GM12875 (cell line): ENCODE measurements at regions not wholly inside any gene's neighbourhood (a gene's known extent, or its start where the extent isn't known, plus 50 kb on each side); places are given as distances from the start of the nearest gene placed in this dataset.

ENCODE experiments used
- H3K4me3 ChIP-seq: one replicate; pipeline ENCODE4 v1.5.1; 2011; ENCODE audit warnings: low read depth, low read length, control low read depth
- TF ChIP-seq, protein P1 (sequence below): IDR thresholded peaks from 2 replicates; pipeline ENCODE4 v1.5.1; 2011; ENCODE audit warnings: low read depth, mild to moderate bottlenecking, control low read depth, inconsistent platforms, low read length, moderate library complexity, borderline replicate concordance; ENCODE audit not compliant: insufficient read depth

- TF ChIP-seq, protein P1, sequence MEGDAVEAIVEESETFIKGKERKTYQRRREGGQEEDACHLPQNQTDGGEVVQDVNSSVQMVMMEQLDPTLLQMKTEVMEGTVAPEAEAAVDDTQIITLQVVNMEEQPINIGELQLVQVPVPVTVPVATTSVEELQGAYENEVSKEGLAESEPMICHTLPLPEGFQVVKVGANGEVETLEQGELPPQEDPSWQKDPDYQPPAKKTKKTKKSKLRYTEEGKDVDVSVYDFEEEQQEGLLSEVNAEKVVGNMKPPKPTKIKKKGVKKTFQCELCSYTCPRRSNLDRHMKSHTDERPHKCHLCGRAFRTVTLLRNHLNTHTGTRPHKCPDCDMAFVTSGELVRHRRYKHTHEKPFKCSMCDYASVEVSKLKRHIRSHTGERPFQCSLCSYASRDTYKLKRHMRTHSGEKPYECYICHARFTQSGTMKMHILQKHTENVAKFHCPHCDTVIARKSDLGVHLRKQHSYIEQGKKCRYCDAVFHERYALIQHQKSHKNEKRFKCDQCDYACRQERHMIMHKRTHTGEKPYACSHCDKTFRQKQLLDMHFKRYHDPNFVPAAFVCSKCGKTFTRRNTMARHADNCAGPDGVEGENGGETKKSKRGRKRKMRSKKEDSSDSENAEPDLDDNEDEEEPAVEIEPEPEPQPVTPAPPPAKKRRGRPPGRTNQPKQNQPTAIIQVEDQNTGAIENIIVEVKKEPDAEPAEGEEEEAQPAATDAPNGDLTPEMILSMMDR, result no peak
- no peak overlapping the region for H3K4me3 ChIP-seq
These were observed 319.2 kb downstream of the PHKB start for GRCh38 chr16:47780213-47780875.

GRCh38 chr16:47779201-47780016, 318.3 kb downstream of the PHKB start:
- H3K4me3 ChIP-seq, result no peak overlapping the region
- TF ChIP-seq, protein P1, result no peak

GRCh38 chr16:47778106-47778801, 317.1 kb downstream of the PHKB start:
- TF ChIP-seq, protein P1, result no peak

GRCh38 chr16:47777220-47777619, 316.1 kb downstream of the PHKB start:
- TF ChIP-seq, protein P1, result no peak
- no peak overlapping the region for H3K4me3 ChIP-seq

More at GRCh38 chr16:47778106-47778801, 317.1 kb downstream of the PHKB start:
- H3K4me3 ChIP-seq, result no peak overlapping the region

DNA sequence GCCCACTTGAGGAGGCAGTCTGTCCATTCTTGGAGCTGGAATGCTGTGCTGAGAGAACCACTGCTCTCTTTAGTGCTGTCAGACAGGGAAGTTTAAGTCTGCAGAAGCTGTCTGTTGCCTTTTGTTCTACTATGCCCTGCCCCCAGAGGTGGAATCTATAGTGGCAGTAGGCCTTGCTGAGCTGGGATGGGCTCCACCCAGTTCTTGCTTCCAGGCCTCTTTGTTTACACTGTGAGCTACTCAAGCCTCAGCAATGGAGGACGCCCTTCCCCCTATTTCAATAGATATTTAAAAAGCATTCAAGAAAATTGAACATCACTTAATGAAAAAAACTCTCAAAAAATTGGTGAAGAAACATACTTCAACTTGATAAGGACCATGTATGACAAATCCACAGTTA, 313.5 kb downstream of the PHKB start:
- H3K4me3 ChIP-seq, result no peak overlapping the region
- TF ChIP-seq, protein P1, result no peak

DNA sequence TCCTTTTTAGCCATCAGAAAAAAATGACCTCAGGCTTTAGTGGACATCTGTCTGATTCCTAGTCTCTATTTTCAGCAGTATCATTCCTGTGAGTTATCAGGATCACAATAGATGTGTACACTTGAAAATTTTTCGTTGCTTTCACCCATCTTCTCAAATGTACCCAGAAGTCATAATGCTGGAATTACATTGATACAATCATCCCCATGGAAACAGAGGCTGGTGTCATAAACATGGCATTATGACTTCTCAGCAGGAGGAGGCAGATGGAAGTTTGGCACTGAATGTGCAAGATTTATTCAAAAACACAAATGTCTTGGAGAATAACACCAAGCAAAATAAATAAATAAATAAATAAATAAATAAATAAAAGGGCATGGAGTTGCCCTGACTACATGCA, 292.5 kb downstream of the PHKB start:
- H3K4me3 ChIP-seq, result no peak overlapping the region
- TF ChIP-seq, protein P1, result no peak
